SK-N-SH (cell line): ENCODE measurements at regions not wholly inside any gene's neighbourhood (a gene's known extent, or its start where the extent isn't known, plus 50 kb on each side); places are given as distances from the start of the nearest gene placed in this dataset.

Source experiments
- CTCF ChIA-PET: fragments of 300-600, 350-600 bp; formaldehyde crosslinking; extraction: SDS; loops from one replicate; lab custom pipeline; 2021; lab: Yijun Ruan, JAX
- POLR2A ChIA-PET: fragments of 350-600 bp; sonication (Branson Sonifier 250); formaldehyde crosslinking; extraction: SDS; loops from one replicate; lab custom pipeline; 2020; ENCODE audit warnings: antibody characterized with exemption, inconsistent platforms; lab: Yijun Ruan, JAX
- DNase-seq: peaks from one replicate; pipeline ENCODE4 v3.0.0; 2012
- H2AFZ ChIP-seq: fragments of 200-600 bp; sonication (generic); 2 replicates; pipeline ENCODE4 v1.8.1; 2016; ENCODE audit warnings: antibody characterized with exemption, mild to moderate bottlenecking, low read depth
- H3F3A ChIP-seq: fragments of 200-600 bp; sonication (generic); replicated peaks from 2 replicates; pipeline ENCODE3; 2016; ENCODE audit warnings: antibody characterized with exemption, mild to moderate bottlenecking; ENCODE audit not compliant: insufficient read depth
- H3K27ac ChIP-seq, 2 experiments: fragments of 200-500 bp in 1 of 2; fragments of 200-600 bp in 1 of 2; sonication (Bioruptor generic) in 1 of 2; sonication (generic), shearing (Covaris generic) in 1 of 2; 2 replicates each; pipeline versions ENCODE4 v1.5.1 to v1.6.1; 2014 to 2016; ENCODE audit warnings: low read depth in 2 of 2, inconsistent platforms in 1 of 2, low read length in 1 of 2, mild to moderate bottlenecking in 1 of 2, mixed read lengths in 1 of 2
- H3K27me3 ChIP-seq: fragments of 200-600 bp; sonication (generic), shearing (Covaris generic); 2 replicates; pipeline ENCODE4 v1.6.1; 2016; ENCODE audit warnings: mixed run types; ENCODE audit not compliant: insufficient read depth
- H3K36me3 ChIP-seq, 2 experiments: fragments of 200-500 bp in 1 of 2; fragments of 200-600 bp in 1 of 2; sonication (Bioruptor generic) in 1 of 2; sonication (generic) in 1 of 2; replicated peaks in 1 of 2; 2 replicates each; pipeline versions ENCODE3 to v1.5.1; 2014 to 2016; ENCODE audit warnings: low read length in 1 of 2, mild to moderate bottlenecking in 1 of 2; ENCODE audit not compliant: insufficient read depth in 2 of 2, control insufficient read depth in 1 of 2
- H3K4me1 ChIP-seq, 2 experiments: fragments of 200-500 bp in 1 of 2; fragments of 200-600 bp in 1 of 2; sonication (Bioruptor generic) in 1 of 2; sonication (generic), shearing (Covaris generic) in 1 of 2; 2 replicates each; pipeline versions ENCODE4 v1.5.1 to v1.6.1; 2014 to 2016; ENCODE audit warnings: low read depth in 1 of 2, low read length in 1 of 2, mixed run types in 1 of 2; ENCODE audit not compliant: insufficient read depth in 2 of 2, control insufficient read depth in 1 of 2
- H3K4me2 ChIP-seq: fragments of 200-600 bp; sonication (generic), shearing (Covaris generic); 2 replicates; pipeline ENCODE4 v1.6.1; 2017; ENCODE audit warnings: mixed run types
- H3K4me3 ChIP-seq, 2 experiments: fragments of 200-500 bp in 1 of 2; fragments of 200-600 bp in 1 of 2; sonication (Bioruptor generic) in 1 of 2; sonication (generic), shearing (Covaris generic) in 1 of 2; 2 replicates each; pipeline versions ENCODE4 v1.5.1 to v1.8.1; 2014 to 2016; ENCODE audit warnings: low read depth in 2 of 2, inconsistent platforms in 1 of 2, low read length in 1 of 2, mild to moderate bottlenecking in 1 of 2, mixed read lengths in 1 of 2, moderate library complexity in 1 of 2
- H3K79me2 ChIP-seq: fragments of 200-600 bp; sonication (generic); 2 replicates; pipeline ENCODE4 v1.8.1; 2017; ENCODE audit warnings: mild to moderate bottlenecking; ENCODE audit not compliant: insufficient read depth
- H3K9ac ChIP-seq: fragments of 200-600 bp; sonication (generic); 2 replicates; pipeline ENCODE4 v1.6.1; 2017; ENCODE audit warnings: mixed run types
- H3K9me2 ChIP-seq: fragments of 200-600 bp; sonication (generic); 2 replicates; pipeline ENCODE4 v1.6.1; 2017; ENCODE audit warnings: mixed run types
- H3K9me3 ChIP-seq: fragments of 200-600 bp; sonication (generic); 2 replicates; pipeline ENCODE4 v1.6.1; 2017; ENCODE audit warnings: mixed run types, mild to moderate bottlenecking, moderate library complexity
- H4K20me1 ChIP-seq: fragments of 200-600 bp; sonication (generic); 2 replicates; pipeline ENCODE4 v1.6.1; 2017; ENCODE audit warnings: mild to moderate bottlenecking, mixed run types; ENCODE audit not compliant: insufficient read depth
- CHD2 ChIP-seq: fragments of 150-350 bp; IDR thresholded peaks from 2 replicates; pipeline ENCODE4 v1.6.1; 2018; ENCODE audit warnings: low read length; ENCODE audit not compliant: partially characterized antibody
- EP300 ChIP-seq, 2 experiments: IDR thresholded peaks; 2 replicates each; pipeline versions ENCODE4 v1.4.0 to v1.6.1; 2012; ENCODE audit warnings: borderline replicate concordance in 1 of 2, low read depth in 1 of 2, low read length in 1 of 2
- PBX3 ChIP-seq: IDR thresholded peaks from 2 replicates; pipeline ENCODE4; 2012
- SIN3A ChIP-seq: IDR thresholded peaks from 2 replicates; pipeline ENCODE4 v1.6.1; 2012; ENCODE audit warnings: low read depth, mild to moderate bottlenecking, low read length, moderate library complexity, borderline replicate concordance
- SMC3 ChIP-seq: IDR thresholded peaks from 2 replicates; pipeline ENCODE4 v1.6.1; 2012; ENCODE audit warnings: low read depth, low read length, improper control_type of control experiment
- USF1 ChIP-seq: IDR thresholded peaks from 2 replicates; pipeline ENCODE4 v1.4.0; 2012; ENCODE audit warnings: low read depth, borderline replicate concordance
- WGBS: methylation state at CpG from one replicate; pipeline ENCODE4 v1.1.6; 2017; ENCODE audit warnings: low lambda C conversion rate; 5-methylcytosine and 5-hydroxymethylcytosine counted together
- TF ChIP-seq, protein P1 (sequence below): IDR thresholded peaks from 2 replicates; pipeline ENCODE4 v1.4.0; 2012; ENCODE audit warnings: low read depth, borderline replicate concordance

DNA sequence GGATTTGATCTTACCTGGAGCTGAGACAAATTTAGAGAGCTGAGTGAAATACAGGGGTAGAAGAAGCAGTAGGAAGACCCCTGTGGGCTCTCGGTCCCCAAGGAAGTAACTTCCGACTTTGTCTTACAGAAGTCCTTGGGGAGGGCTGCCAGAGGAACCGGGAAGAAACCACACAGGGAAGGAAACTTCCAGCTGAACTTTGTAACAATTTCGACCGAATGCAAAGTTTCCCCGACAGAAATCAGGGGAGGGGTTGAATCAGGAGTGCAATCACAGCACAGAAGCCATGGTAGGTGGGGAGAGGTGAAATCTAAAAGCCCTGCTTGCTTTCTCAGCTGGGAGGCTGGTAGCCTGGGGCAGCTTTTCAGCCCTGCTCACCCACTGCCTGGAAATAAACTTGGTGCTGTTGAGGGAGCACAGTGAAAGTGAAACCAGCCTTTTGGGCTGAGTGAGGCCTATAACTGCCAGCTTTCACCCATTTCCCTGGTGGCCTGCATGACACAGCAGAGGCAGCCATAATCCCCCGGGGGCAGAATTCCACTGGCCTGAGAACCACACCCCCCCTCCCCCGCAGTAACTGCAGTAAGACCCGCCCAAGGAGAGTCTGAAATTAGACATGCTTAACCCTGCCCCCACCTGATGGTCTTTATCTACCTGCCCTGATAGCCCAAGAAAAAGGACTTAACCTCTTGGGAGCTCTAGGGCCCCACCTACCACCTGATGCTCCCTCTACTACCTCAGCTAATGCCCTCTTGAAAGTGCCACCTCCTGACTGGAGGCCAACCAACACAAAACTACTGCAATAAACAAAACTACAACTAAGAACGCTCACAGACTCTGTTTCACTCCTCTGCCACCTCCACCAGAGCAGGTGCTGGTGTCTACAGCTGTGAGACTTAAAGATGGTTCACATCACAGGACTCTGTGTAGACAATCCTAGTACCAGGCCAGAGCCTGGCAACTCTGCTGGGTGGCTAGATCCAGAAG, 248.2 kb downstream of the PARM1 start:
- POLR2A ChIA-PET: no interaction called here
- Histone ChIP-seq H3K9me3 (no peaks in the 10 kb centered on the region), H3K27me3 (no peaks in the 10 kb centered on the region), H3K4me1 (no peaks in the 10 kb centered on the region), H4K20me1 (no peaks in the 10 kb centered on the region), H3K4me3 (peak overlapping the region; percentile 24 to 49; a peak in 3 of 4 replicates), H3K9ac (0 out of 2 replicates have a peak overlapping the region, but pooled peaks have one; percentile 18), H3K79me2 (no peaks in the 10 kb centered on the region), H3K4me2 (peak overlapping the region; percentile 70), H2AFZ (peak overlapping the region; percentile 82), H3K27ac (no peak overlapping the region), H3K9me2 (no peaks in the 10 kb centered on the region), H3F3A (no peaks in the 10 kb centered on the region), H3K36me3 (no peaks in the 10 kb centered on the region)
- no peak for TF ChIP-seq USF1
- CTCF ChIA-PET: no interaction called here
- 2% methylated on average over 7 of the region's 10 CpGs for WGBS
- no peak for DNase-seq

GRCh38 chr4:75180217-75180616, 247.3 kb downstream of the PARM1 start:
- Histone ChIP-seq H3K4me1 (no peaks in the 10 kb centered on the region), H3K9me2 (no peaks in the 10 kb centered on the region), H2AFZ (peak overlapping the region; percentile 82; the same call in 1 of the 2 replicates), H3K36me3 (no peaks in the 10 kb centered on the region), H3K27me3 (no peaks in the 10 kb centered on the region), H3K9ac (no peak overlapping the region), H4K20me1 (no peaks in the 10 kb centered on the region), H3K4me3 (no peak overlapping the region), H3F3A (no peaks in the 10 kb centered on the region), H3K4me2 (no peak overlapping the region), H3K79me2 (no peaks in the 10 kb centered on the region), H3K9me3 (no peaks in the 10 kb centered on the region), H3K27ac (no peak overlapping the region)
- CTCF ChIA-PET: no interaction called here
- TF ChIP-seq SMC3: no peak
- no peak for TF ChIP-seq PBX3
- no peak for TF ChIP-seq SIN3A
- TF ChIP-seq CHD2: no peak
- no peak for TF ChIP-seq USF1
- TF ChIP-seq, protein P1, sequence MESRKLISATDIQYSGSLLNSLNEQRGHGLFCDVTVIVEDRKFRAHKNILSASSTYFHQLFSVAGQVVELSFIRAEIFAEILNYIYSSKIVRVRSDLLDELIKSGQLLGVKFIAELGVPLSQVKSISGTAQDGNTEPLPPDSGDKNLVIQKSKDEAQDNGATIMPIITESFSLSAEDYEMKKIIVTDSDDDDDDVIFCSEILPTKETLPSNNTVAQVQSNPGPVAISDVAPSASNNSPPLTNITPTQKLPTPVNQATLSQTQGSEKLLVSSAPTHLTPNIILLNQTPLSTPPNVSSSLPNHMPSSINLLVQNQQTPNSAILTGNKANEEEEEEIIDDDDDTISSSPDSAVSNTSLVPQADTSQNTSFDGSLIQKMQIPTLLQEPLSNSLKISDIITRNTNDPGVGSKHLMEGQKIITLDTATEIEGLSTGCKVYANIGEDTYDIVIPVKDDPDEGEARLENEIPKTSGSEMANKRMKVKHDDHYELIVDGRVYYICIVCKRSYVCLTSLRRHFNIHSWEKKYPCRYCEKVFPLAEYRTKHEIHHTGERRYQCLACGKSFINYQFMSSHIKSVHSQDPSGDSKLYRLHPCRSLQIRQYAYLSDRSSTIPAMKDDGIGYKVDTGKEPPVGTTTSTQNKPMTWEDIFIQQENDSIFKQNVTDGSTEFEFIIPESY: no peak
- TF ChIP-seq EP300 (IDR thresholded peaks at IDR 0.05; ENCODE audit: borderline replicate concordance in 1 of 2, low read depth in 1 of 2, low read length in 1 of 2): no peak
- POLR2A ChIA-PET: no interaction called here
- DNase-seq: no peak
